Mesothelial cell of epicardium (in vitro differentiated cells): ENCODE measurements at regions not wholly inside any gene's neighbourhood (a gene's known extent, or its start where the extent isn't known, plus 50 kb on each side); places are given as distances from the start of the nearest gene placed in this dataset.

Experiments
- DNase-seq, 2 experiments: peaks; one replicate each; pipeline ENCODE4 v3.0.0; 2021; ENCODE audit warnings: low spot score in 2 of 2; ENCODE audit not compliant: unreplicated experiment in 2 of 2
- H3K27ac Mint-ChIP-seq: 2 replicates; pipeline ENCODE4 v1.8.0; 2021; ENCODE audit warnings: mixed read lengths
- H3K27me3 Mint-ChIP-seq: 2 replicates; pipeline ENCODE4 v1.8.0; 2021; ENCODE audit warnings: low read depth, mixed read lengths
- H3K36me3 Mint-ChIP-seq: 2 replicates; pipeline ENCODE4 v1.8.0; 2021; ENCODE audit warnings: mixed read lengths
- H3K4me1 Mint-ChIP-seq: 2 replicates; pipeline ENCODE4 v1.8.0; 2021; ENCODE audit warnings: mixed read lengths
- H3K4me3 Mint-ChIP-seq: 2 replicates; pipeline ENCODE4 v1.8.0; 2021; ENCODE audit warnings: mild to moderate bottlenecking, moderate library complexity, mixed read lengths
- H3K9me3 Mint-ChIP-seq: 2 replicates; pipeline ENCODE4 v1.8.0; 2021; ENCODE audit warnings: mixed read lengths
- TF ChIP-seq, protein P1 (sequence below): fragments of 200-600 bp; sonication (generic); IDR thresholded peaks from one replicate; pipeline ENCODE4 v1.5.0; 2021; ENCODE audit warnings: antibody characterized with exemption; ENCODE audit not compliant: unreplicated experiment

DNA sequence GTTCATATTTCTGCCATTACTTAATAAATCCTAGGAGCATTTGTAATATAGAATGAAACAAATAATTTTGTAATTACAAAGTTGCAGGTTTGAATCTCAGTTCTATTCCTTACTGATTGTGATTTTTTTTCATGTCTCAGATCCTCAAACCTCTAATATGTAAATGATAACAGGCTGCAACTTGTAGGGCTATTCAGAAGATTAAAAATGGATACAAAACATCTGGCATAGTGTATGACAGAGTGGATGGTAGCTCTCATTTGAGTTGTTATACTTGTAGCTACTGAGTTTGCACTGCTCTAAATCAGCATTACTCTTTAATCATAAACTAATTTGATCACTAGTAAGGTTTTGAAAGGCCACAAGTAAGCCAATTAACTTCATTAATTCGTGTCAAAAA, 406.3 kb upstream of the MGAT4C start:
- Mint-ChIP-seq H3K27me3 (no peaks in the 10 kb centered on the region), H3K4me3 (no peak overlapping the region), H3K27ac (no peak overlapping the region), H3K36me3 (no peaks in the 10 kb centered on the region), H3K9me3 (no peaks in the 10 kb centered on the region), H3K4me1 (peaks cover 45% of the 10 kb centered on the region)
- DNase-seq: no peak
- TF ChIP-seq, protein P1, sequence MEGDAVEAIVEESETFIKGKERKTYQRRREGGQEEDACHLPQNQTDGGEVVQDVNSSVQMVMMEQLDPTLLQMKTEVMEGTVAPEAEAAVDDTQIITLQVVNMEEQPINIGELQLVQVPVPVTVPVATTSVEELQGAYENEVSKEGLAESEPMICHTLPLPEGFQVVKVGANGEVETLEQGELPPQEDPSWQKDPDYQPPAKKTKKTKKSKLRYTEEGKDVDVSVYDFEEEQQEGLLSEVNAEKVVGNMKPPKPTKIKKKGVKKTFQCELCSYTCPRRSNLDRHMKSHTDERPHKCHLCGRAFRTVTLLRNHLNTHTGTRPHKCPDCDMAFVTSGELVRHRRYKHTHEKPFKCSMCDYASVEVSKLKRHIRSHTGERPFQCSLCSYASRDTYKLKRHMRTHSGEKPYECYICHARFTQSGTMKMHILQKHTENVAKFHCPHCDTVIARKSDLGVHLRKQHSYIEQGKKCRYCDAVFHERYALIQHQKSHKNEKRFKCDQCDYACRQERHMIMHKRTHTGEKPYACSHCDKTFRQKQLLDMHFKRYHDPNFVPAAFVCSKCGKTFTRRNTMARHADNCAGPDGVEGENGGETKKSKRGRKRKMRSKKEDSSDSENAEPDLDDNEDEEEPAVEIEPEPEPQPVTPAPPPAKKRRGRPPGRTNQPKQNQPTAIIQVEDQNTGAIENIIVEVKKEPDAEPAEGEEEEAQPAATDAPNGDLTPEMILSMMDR: no peak

GRCh38 chr12:86660488-86661147, 404.4 kb upstream of the MGAT4C start:
- H3K27ac Mint-ChIP-seq: peak overlapping the region; percentile 47
- no peaks in the 10 kb centered on the region for H3K9me3 Mint-ChIP-seq
- no peak for DNase-seq
- no peaks in the 10 kb centered on the region for H3K36me3 Mint-ChIP-seq
- no peak overlapping the region for H3K4me3 Mint-ChIP-seq
- H3K4me1 Mint-ChIP-seq: peaks cover 51% of the 10 kb centered on the region
- TF ChIP-seq, protein P1: no peak
- H3K27me3 Mint-ChIP-seq: no peaks in the 10 kb centered on the region

- Mint-ChIP-seq H3K27me3 (no peaks in the 10 kb centered on the region), H3K9me3 (no peaks in the 10 kb centered on the region), H3K4me3 (no peak overlapping the region), H3K36me3 (no peaks in the 10 kb centered on the region), H3K4me1 (peaks cover 51% of the 10 kb centered on the region), H3K27ac (no peak overlapping the region)
- no peak for DNase-seq
- TF ChIP-seq, protein P1: no peak
Measured at GRCh38 chr12:86659985-86660384, 403.8 kb upstream of the MGAT4C start.

- H3K36me3 Mint-ChIP-seq: no peaks in the 10 kb centered on the region
- H3K27ac Mint-ChIP-seq: no peak overlapping the region
- TF ChIP-seq, protein P1: no peak
- no peak overlapping the region for H3K4me3 Mint-ChIP-seq
- no peak for DNase-seq
- no peaks in the 10 kb centered on the region for H3K27me3 Mint-ChIP-seq
- peaks cover 42% of the 10 kb centered on the region for H3K4me1 Mint-ChIP-seq
- H3K9me3 Mint-ChIP-seq: no peaks in the 10 kb centered on the region
Measured at GRCh38 chr12:86658303-86658702, 402.1 kb upstream of the MGAT4C start.

- no peaks in the 10 kb centered on the region for H3K36me3 Mint-ChIP-seq
- DNase-seq: no peak
- no peak overlapping the region for H3K27ac Mint-ChIP-seq
- no peaks in the 10 kb centered on the region for H3K9me3 Mint-ChIP-seq
- no peaks in the 10 kb centered on the region for H3K27me3 Mint-ChIP-seq
- H3K4me1 Mint-ChIP-seq: peaks cover 12% of the 10 kb centered on the region
- no peak overlapping the region for H3K4me3 Mint-ChIP-seq
- TF ChIP-seq, protein P1: no peak
Measured at GRCh38 chr12:86647800-86648199, 391.6 kb upstream of the MGAT4C start.
